Kidney epithelial cell (primary cell): ENCODE measurements at regions not wholly inside any gene's neighbourhood (a gene's known extent, or its start where the extent isn't known, plus 50 kb on each side); places are given as distances from the start of the nearest gene placed in this dataset.

Experiments used
- DNase-seq: peaks from one replicate; pipeline ENCODE4 v3.0.0-alpha.2; 2010; ENCODE audit warnings: low read depth
- H3K27me3 ChIP-seq: 2 replicates; pipeline ENCODE4 v1.6.0; 2011; ENCODE audit warnings: low read length; ENCODE audit not compliant: control insufficient read depth, insufficient read depth
- H3K36me3 ChIP-seq: 2 replicates; pipeline ENCODE4 v1.5.1; 2011; ENCODE audit warnings: low read length; ENCODE audit not compliant: control insufficient read depth, insufficient read depth
- H3K4me3 ChIP-seq: 2 replicates; pipeline ENCODE4 v1.5.1; 2011; ENCODE audit warnings: low read depth, mild to moderate bottlenecking, control low read depth, low read length
- CTCF ChIP-seq: IDR thresholded peaks from 2 replicates; pipeline ENCODE4 v1.5.1; 2011; ENCODE audit warnings: mild to moderate bottlenecking, moderate library complexity, low read length, control low read depth, inconsistent platforms; ENCODE audit not compliant: insufficient read depth, poor library complexity, severe bottlenecking

DNA sequence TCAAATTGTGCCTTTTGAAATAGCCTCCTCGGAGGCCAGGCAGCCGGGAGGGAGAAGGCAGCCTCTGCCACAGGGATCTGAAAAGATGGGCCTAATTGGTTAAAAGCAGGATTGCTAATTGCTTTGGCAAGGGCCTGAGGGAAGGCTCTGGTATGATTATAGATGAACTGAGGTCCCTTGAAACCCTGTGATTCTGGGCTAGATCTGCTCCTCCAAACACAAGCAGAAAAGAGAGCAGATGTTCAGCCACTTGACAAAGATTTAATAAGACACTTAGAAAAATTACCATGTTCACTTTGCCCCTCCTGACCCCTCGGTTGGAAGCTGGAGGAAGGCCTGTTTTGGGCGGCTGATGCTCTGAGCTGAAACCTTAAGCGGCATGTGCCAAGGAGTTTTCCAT, 209.5 kb upstream of the MPHOSPH6 start:
- no peak for TF ChIP-seq CTCF
- H3K36me3 ChIP-seq: no peaks in the 10 kb centered on the region

GRCh38 chr16:82373976-82374375, 204.0 kb upstream of the MPHOSPH6 start:
- TF ChIP-seq CTCF: no peak

More for the DNA sequence above, 209.5 kb upstream of the MPHOSPH6 start:
- no peak for DNase-seq
- no peaks in the 10 kb centered on the region for H3K27me3 ChIP-seq
- no peak overlapping the region for H3K4me3 ChIP-seq

DNA sequence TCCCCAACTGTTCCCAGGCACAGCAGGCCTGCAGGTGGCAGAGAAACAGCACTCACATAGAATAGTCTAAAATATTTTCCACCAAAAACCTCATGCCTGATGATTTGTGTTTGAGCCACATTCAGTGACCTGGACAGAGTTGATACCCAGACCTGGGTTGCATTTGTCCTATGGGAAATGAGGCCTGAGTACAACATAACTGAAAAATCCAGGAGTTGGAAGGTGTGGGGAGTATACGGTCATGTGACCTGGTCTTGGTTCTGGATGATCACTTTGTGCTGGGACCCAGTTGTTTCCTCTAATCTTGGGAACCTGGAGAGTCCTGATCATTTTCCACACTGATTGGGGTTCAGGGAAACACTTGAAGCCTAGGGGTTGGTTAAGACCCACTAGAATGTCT, 200.3 kb upstream of the MPHOSPH6 start:
- Histone ChIP-seq H3K4me3 (no peak overlapping the region), H3K36me3 (no peaks in the 10 kb centered on the region), H3K27me3 (no peaks in the 10 kb centered on the region)
- DNase-seq: no peak
- no peak for TF ChIP-seq CTCF

More at GRCh38 chr16:82373976-82374375, 204.0 kb upstream of the MPHOSPH6 start:
- no peaks in the 10 kb centered on the region for H3K36me3 ChIP-seq
- no peaks in the 10 kb centered on the region for H3K27me3 ChIP-seq
- DNase-seq: no peak
- H3K4me3 ChIP-seq: no peak overlapping the region

- no peak for DNase-seq
- Histone ChIP-seq H3K4me3 (no peak overlapping the region), H3K36me3 (no peaks in the 10 kb centered on the region), H3K27me3 (no peaks in the 10 kb centered on the region)
- TF ChIP-seq CTCF: peak; percentile 29
Observed at GRCh38 chr16:82368041-82368440, 198.0 kb upstream of the MPHOSPH6 start.

- Histone ChIP-seq H3K27me3 (no peaks in the 10 kb centered on the region), H3K36me3 (no peaks in the 10 kb centered on the region), H3K4me3 (no peak overlapping the region)
- no peak for TF ChIP-seq CTCF
- no peak for DNase-seq
Observed at GRCh38 chr16:82366462-82366861, 196.4 kb upstream of the MPHOSPH6 start.

- Histone ChIP-seq H3K4me3 (no peak overlapping the region), H3K36me3 (no peaks in the 10 kb centered on the region)
- TF ChIP-seq CTCF: no peak
Observed at GRCh38 chr16:82364690-82365089, 194.7 kb upstream of the MPHOSPH6 start.

More at GRCh38 chr16:82364690-82365089, 194.7 kb upstream of the MPHOSPH6 start:
- no peaks in the 10 kb centered on the region for H3K27me3 ChIP-seq
- no peak for DNase-seq
